Mesothelial cell of epicardium (in vitro differentiated cells): ENCODE measurements at regions not wholly inside any gene's neighbourhood (a gene's known extent, or its start where the extent isn't known, plus 50 kb on each side); places are given as distances from the start of the nearest gene placed in this dataset.

Experiments
- DNase-seq, 2 experiments: peaks; one replicate each; pipeline ENCODE4 v3.0.0; 2021; ENCODE audit warnings: low spot score in 2 of 2; ENCODE audit not compliant: unreplicated experiment in 2 of 2
- H3K27ac Mint-ChIP-seq: 2 replicates; pipeline ENCODE4 v1.8.0; 2021; ENCODE audit warnings: mixed read lengths
- H3K27me3 Mint-ChIP-seq: 2 replicates; pipeline ENCODE4 v1.8.0; 2021; ENCODE audit warnings: low read depth, mixed read lengths
- H3K36me3 Mint-ChIP-seq: 2 replicates; pipeline ENCODE4 v1.8.0; 2021; ENCODE audit warnings: mixed read lengths
- H3K4me1 Mint-ChIP-seq: 2 replicates; pipeline ENCODE4 v1.8.0; 2021; ENCODE audit warnings: mixed read lengths
- H3K4me3 Mint-ChIP-seq: 2 replicates; pipeline ENCODE4 v1.8.0; 2021; ENCODE audit warnings: mild to moderate bottlenecking, moderate library complexity, mixed read lengths
- H3K9me3 Mint-ChIP-seq: 2 replicates; pipeline ENCODE4 v1.8.0; 2021; ENCODE audit warnings: mixed read lengths
- TF ChIP-seq, protein P1 (sequence below): fragments of 200-600 bp; sonication (generic); IDR thresholded peaks from one replicate; pipeline ENCODE4 v1.5.0; 2021; ENCODE audit warnings: antibody characterized with exemption; ENCODE audit not compliant: unreplicated experiment

GRCh38 chrX:116667346-116668134 lies 204.8 kb upstream of the CT83 start:
- Mint-ChIP-seq H3K4me3 (no peak overlapping the region), H3K27ac (peak overlapping the region; percentile 87), H3K27me3 (no peaks in the 10 kb centered on the region), H3K4me1 (peaks cover 29% of the 10 kb centered on the region), H3K36me3 (no peaks in the 10 kb centered on the region), H3K9me3 (no peaks in the 10 kb centered on the region)
- TF ChIP-seq, protein P1, sequence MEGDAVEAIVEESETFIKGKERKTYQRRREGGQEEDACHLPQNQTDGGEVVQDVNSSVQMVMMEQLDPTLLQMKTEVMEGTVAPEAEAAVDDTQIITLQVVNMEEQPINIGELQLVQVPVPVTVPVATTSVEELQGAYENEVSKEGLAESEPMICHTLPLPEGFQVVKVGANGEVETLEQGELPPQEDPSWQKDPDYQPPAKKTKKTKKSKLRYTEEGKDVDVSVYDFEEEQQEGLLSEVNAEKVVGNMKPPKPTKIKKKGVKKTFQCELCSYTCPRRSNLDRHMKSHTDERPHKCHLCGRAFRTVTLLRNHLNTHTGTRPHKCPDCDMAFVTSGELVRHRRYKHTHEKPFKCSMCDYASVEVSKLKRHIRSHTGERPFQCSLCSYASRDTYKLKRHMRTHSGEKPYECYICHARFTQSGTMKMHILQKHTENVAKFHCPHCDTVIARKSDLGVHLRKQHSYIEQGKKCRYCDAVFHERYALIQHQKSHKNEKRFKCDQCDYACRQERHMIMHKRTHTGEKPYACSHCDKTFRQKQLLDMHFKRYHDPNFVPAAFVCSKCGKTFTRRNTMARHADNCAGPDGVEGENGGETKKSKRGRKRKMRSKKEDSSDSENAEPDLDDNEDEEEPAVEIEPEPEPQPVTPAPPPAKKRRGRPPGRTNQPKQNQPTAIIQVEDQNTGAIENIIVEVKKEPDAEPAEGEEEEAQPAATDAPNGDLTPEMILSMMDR: no peak
- DNase-seq: no peak

GRCh38 chrX:116657071-116657470 lies 194.3 kb upstream of the CT83 start:
- Mint-ChIP-seq H3K27ac (no peak overlapping the region), H3K4me1 (no peaks in the 10 kb centered on the region)

GRCh38 chrX:116628464-116628863 lies 165.7 kb upstream of the CT83 start:
- Mint-ChIP-seq H3K4me3 (no peak overlapping the region), H3K36me3 (no peaks in the 10 kb centered on the region), H3K27ac (no peak overlapping the region), H3K4me1 (no peaks in the 10 kb centered on the region), H3K9me3 (peaks cover 6% of the 10 kb centered on the region), H3K27me3 (no peaks in the 10 kb centered on the region)
- TF ChIP-seq, protein P1: no peak
- DNase-seq: no peak

More at GRCh38 chrX:116657071-116657470, 194.3 kb upstream of the CT83 start:
- H3K9me3 Mint-ChIP-seq: peaks cover 21% of the 10 kb centered on the region
- H3K4me3 Mint-ChIP-seq: no peak overlapping the region
- H3K36me3 Mint-ChIP-seq: no peaks in the 10 kb centered on the region
- H3K27me3 Mint-ChIP-seq: no peaks in the 10 kb centered on the region
- TF ChIP-seq, protein P1: no peak
- DNase-seq: no peak

DNA sequence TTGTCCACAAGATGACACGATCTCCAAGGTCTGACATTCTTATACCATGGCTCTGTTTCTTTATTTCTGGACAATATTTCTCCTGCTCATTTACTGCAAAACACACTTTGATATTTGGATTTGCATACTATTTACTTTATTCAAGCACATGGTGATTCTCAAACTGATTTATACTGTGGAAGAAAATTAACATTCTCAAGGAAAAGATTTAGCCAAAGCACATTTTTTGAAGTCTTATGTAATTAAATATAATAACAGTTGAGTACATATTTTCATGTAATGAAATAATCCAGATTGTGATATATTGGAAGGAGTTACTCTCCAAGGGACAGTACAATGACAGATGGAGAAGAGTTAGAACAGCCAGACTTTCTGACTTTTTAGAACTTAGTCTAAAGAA lies 155.8 kb upstream of the CT83 start:
- Mint-ChIP-seq H3K9me3 (no peaks in the 10 kb centered on the region), H3K27ac (no peak overlapping the region), H3K36me3 (no peaks in the 10 kb centered on the region), H3K4me1 (peaks cover 5% of the 10 kb centered on the region), H3K27me3 (peaks cover 9% of the 10 kb centered on the region), H3K4me3 (no peak overlapping the region)
- no peak for DNase-seq
- TF ChIP-seq, protein P1: no peak

DNA sequence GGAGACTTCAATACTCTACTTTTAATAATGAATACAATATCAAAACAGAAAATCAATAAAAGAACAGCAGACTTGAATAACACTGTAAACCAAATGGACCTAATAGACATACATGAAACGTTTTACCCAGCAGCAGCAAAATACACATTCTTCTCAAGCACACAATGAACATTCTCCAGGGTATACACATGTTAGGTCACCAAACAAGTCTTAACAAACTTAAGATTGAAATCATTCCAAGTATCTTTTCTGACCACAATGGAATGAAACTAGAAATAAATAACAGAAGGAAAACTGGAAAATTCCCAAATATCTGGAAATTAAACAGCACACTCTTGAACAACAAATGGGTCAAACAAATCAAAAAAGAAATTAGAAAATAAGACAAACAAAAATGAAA lies 145.0 kb upstream of the CT83 start:
- H3K36me3 Mint-ChIP-seq: no peaks in the 10 kb centered on the region
- DNase-seq: no peak
- TF ChIP-seq, protein P1: no peak
- no peak overlapping the region for H3K27ac Mint-ChIP-seq
- no peaks in the 10 kb centered on the region for H3K4me1 Mint-ChIP-seq
- H3K4me3 Mint-ChIP-seq: no peak overlapping the region
- no peaks in the 10 kb centered on the region for H3K27me3 Mint-ChIP-seq
- peaks cover 9% of the 10 kb centered on the region for H3K9me3 Mint-ChIP-seq
